SK-N-SH (cell line): ENCODE measurements at regions not wholly inside any gene's neighbourhood (a gene's known extent, or its start where the extent isn't known, plus 50 kb on each side); places are given as distances from the start of the nearest gene placed in this dataset.

Experiments used
- CTCF ChIA-PET: fragments of 300-600, 350-600 bp; formaldehyde crosslinking; extraction: SDS; loops from one replicate; lab custom pipeline; 2021; lab: Yijun Ruan, JAX
- POLR2A ChIA-PET: fragments of 350-600 bp; sonication (Branson Sonifier 250); formaldehyde crosslinking; extraction: SDS; loops from one replicate; lab custom pipeline; 2020; ENCODE audit warnings: antibody characterized with exemption, inconsistent platforms; lab: Yijun Ruan, JAX
- DNase-seq: peaks from one replicate; pipeline ENCODE4 v3.0.0; 2012
- H2AFZ ChIP-seq: fragments of 200-600 bp; sonication (generic); 2 replicates; pipeline ENCODE4 v1.8.1; 2016; ENCODE audit warnings: antibody characterized with exemption, mild to moderate bottlenecking, low read depth
- H3F3A ChIP-seq: fragments of 200-600 bp; sonication (generic); replicated peaks from 2 replicates; pipeline ENCODE3; 2016; ENCODE audit warnings: antibody characterized with exemption, mild to moderate bottlenecking; ENCODE audit not compliant: insufficient read depth
- H3K27ac ChIP-seq, 2 experiments: fragments of 200-500 bp in 1 of 2; fragments of 200-600 bp in 1 of 2; sonication (Bioruptor generic) in 1 of 2; sonication (generic), shearing (Covaris generic) in 1 of 2; 2 replicates each; pipeline versions ENCODE4 v1.5.1 to v1.6.1; 2014 to 2016; ENCODE audit warnings: low read depth in 2 of 2, inconsistent platforms in 1 of 2, low read length in 1 of 2, mild to moderate bottlenecking in 1 of 2, mixed read lengths in 1 of 2
- H3K27me3 ChIP-seq: fragments of 200-600 bp; sonication (generic), shearing (Covaris generic); 2 replicates; pipeline ENCODE4 v1.6.1; 2016; ENCODE audit warnings: mixed run types; ENCODE audit not compliant: insufficient read depth
- H3K36me3 ChIP-seq, 2 experiments: fragments of 200-500 bp in 1 of 2; fragments of 200-600 bp in 1 of 2; sonication (Bioruptor generic) in 1 of 2; sonication (generic) in 1 of 2; replicated peaks in 1 of 2; 2 replicates each; pipeline versions ENCODE3 to v1.5.1; 2014 to 2016; ENCODE audit warnings: low read length in 1 of 2, mild to moderate bottlenecking in 1 of 2; ENCODE audit not compliant: insufficient read depth in 2 of 2, control insufficient read depth in 1 of 2
- H3K4me1 ChIP-seq, 2 experiments: fragments of 200-500 bp in 1 of 2; fragments of 200-600 bp in 1 of 2; sonication (Bioruptor generic) in 1 of 2; sonication (generic), shearing (Covaris generic) in 1 of 2; 2 replicates each; pipeline versions ENCODE4 v1.5.1 to v1.6.1; 2014 to 2016; ENCODE audit warnings: low read depth in 1 of 2, low read length in 1 of 2, mixed run types in 1 of 2; ENCODE audit not compliant: insufficient read depth in 2 of 2, control insufficient read depth in 1 of 2
- H3K4me2 ChIP-seq: fragments of 200-600 bp; sonication (generic), shearing (Covaris generic); 2 replicates; pipeline ENCODE4 v1.6.1; 2017; ENCODE audit warnings: mixed run types
- H3K4me3 ChIP-seq, 2 experiments: fragments of 200-500 bp in 1 of 2; fragments of 200-600 bp in 1 of 2; sonication (Bioruptor generic) in 1 of 2; sonication (generic), shearing (Covaris generic) in 1 of 2; 2 replicates each; pipeline versions ENCODE4 v1.5.1 to v1.8.1; 2014 to 2016; ENCODE audit warnings: low read depth in 2 of 2, inconsistent platforms in 1 of 2, low read length in 1 of 2, mild to moderate bottlenecking in 1 of 2, mixed read lengths in 1 of 2, moderate library complexity in 1 of 2
- H3K79me2 ChIP-seq: fragments of 200-600 bp; sonication (generic); 2 replicates; pipeline ENCODE4 v1.8.1; 2017; ENCODE audit warnings: mild to moderate bottlenecking; ENCODE audit not compliant: insufficient read depth
- H3K9ac ChIP-seq: fragments of 200-600 bp; sonication (generic); 2 replicates; pipeline ENCODE4 v1.6.1; 2017; ENCODE audit warnings: mixed run types
- H3K9me2 ChIP-seq: fragments of 200-600 bp; sonication (generic); 2 replicates; pipeline ENCODE4 v1.6.1; 2017; ENCODE audit warnings: mixed run types
- H3K9me3 ChIP-seq: fragments of 200-600 bp; sonication (generic); 2 replicates; pipeline ENCODE4 v1.6.1; 2017; ENCODE audit warnings: mixed run types, mild to moderate bottlenecking, moderate library complexity
- H4K20me1 ChIP-seq: fragments of 200-600 bp; sonication (generic); 2 replicates; pipeline ENCODE4 v1.6.1; 2017; ENCODE audit warnings: mild to moderate bottlenecking, mixed run types; ENCODE audit not compliant: insufficient read depth
- EP300 ChIP-seq, 2 experiments: IDR thresholded peaks; 2 replicates each; pipeline versions ENCODE4 v1.4.0 to v1.6.1; 2012; ENCODE audit warnings: borderline replicate concordance in 1 of 2, low read depth in 1 of 2, low read length in 1 of 2
- EZH2phosphoT487 ChIP-seq: fragments of 200-600 bp; sonication (generic); IDR thresholded peaks from 2 replicates; pipeline ENCODE4 v1.6.1; 2017; ENCODE audit warnings: low read depth, mixed run types, mild to moderate bottlenecking, antibody characterized with exemption, moderate library complexity, borderline replicate concordance
- FOXM1 ChIP-seq: IDR thresholded peaks from 2 replicates; pipeline ENCODE4 v1.4.0; 2012; ENCODE audit warnings: low read depth, mild to moderate bottlenecking
- MXI1 ChIP-seq: IDR thresholded peaks from 2 replicates; pipeline ENCODE4 v1.6.1; 2012; ENCODE audit warnings: mild to moderate bottlenecking, low read depth, low read length, improper control_type of control experiment
- NRF1 ChIP-seq: IDR thresholded peaks from 2 replicates; pipeline ENCODE4 v1.6.1; 2012; ENCODE audit warnings: low read depth, mild to moderate bottlenecking, low read length
- RAD21 ChIP-seq: IDR thresholded peaks from 2 replicates; pipeline ENCODE4 v1.6.1; 2012; ENCODE audit warnings: mild to moderate bottlenecking, low read length
- RCOR1 ChIP-seq: fragments of 150-350 bp; IDR thresholded peaks from 2 replicates; pipeline ENCODE4 v1.6.1; 2017; ENCODE audit warnings: antibody characterized with exemption, low read length
- RFX5 ChIP-seq: IDR thresholded peaks from 2 replicates; pipeline ENCODE4 v1.6.1; 2012; ENCODE audit warnings: mild to moderate bottlenecking, improper control_type of control experiment, low read length
- RXRA ChIP-seq: IDR thresholded peaks from 2 replicates; pipeline ENCODE4 v1.4.0; 2012; ENCODE audit warnings: low read depth, mild to moderate bottlenecking, borderline replicate concordance
- SIN3A ChIP-seq: IDR thresholded peaks from 2 replicates; pipeline ENCODE4 v1.6.1; 2012; ENCODE audit warnings: low read depth, mild to moderate bottlenecking, low read length, moderate library complexity, borderline replicate concordance
- TAF1 ChIP-seq: IDR thresholded peaks from 2 replicates; pipeline ENCODE4 v1.6.1; 2012; ENCODE audit warnings: low read depth, mild to moderate bottlenecking, low read length, moderate library complexity, borderline replicate concordance
- TCF12 ChIP-seq: IDR thresholded peaks from 2 replicates; pipeline ENCODE4 v1.4.0; 2012
- TEAD4 ChIP-seq: IDR thresholded peaks from 2 replicates; pipeline ENCODE4 v1.4.0; 2012; ENCODE audit warnings: mild to moderate bottlenecking, borderline replicate concordance; ENCODE audit not compliant: insufficient read depth
- USF1 ChIP-seq: IDR thresholded peaks from 2 replicates; pipeline ENCODE4 v1.4.0; 2012; ENCODE audit warnings: low read depth, borderline replicate concordance
- YY1 ChIP-seq: IDR thresholded peaks from 2 replicates; pipeline ENCODE4 v1.4.0; 2012; ENCODE audit warnings: low read depth, mild to moderate bottlenecking
- ZBTB33 ChIP-seq: IDR thresholded peaks from 2 replicates; pipeline ENCODE4 v1.4.0; 2012; ENCODE audit warnings: low read depth, borderline replicate concordance
- WGBS: methylation state at CpG from one replicate; pipeline ENCODE4 v1.1.6; 2017; ENCODE audit warnings: low lambda C conversion rate; 5-methylcytosine and 5-hydroxymethylcytosine counted together

- Histone ChIP-seq H3K9me2 (no peaks in the 10 kb centered on the region), H4K20me1 (no peaks in the 10 kb centered on the region), H3F3A (no peaks in the 10 kb centered on the region), H3K9me3 (no peaks in the 10 kb centered on the region), H3K4me3 (no peak overlapping the region), H2AFZ (no peak overlapping the region), H3K4me1 (no peaks in the 10 kb centered on the region), H3K36me3 (no peaks in the 10 kb centered on the region), H3K9ac (no peak overlapping the region)
- WGBS: 7% methylated on average over 3 of the region's 3 CpGs
- DNase-seq: no peak
- no peak for TF ChIP-seq TAF1
- no peak for TF ChIP-seq FOXM1
- TF ChIP-seq EZH2phosphoT487: no peak
- TF ChIP-seq NRF1: no peak
- no peak for TF ChIP-seq TEAD4
- no peak for TF ChIP-seq SIN3A
- no peak for TF ChIP-seq USF1
- no peak for TF ChIP-seq EP300 (IDR thresholded peaks at IDR 0.05; ENCODE audit: borderline replicate concordance in 1 of 2, low read depth in 1 of 2, low read length in 1 of 2)
- no peak for TF ChIP-seq RAD21
- TF ChIP-seq MXI1: no peak
- no peak for TF ChIP-seq RCOR1
- TF ChIP-seq YY1: no peak
- no peak for TF ChIP-seq RXRA
- TF ChIP-seq ZBTB33: no peak
- TF ChIP-seq TCF12: no peak
- TF ChIP-seq, all 33 proteins: peak for 0
- CTCF ChIA-PET: no interaction called here
- H3K27me3 ChIP-seq: no peaks in the 10 kb centered on the region
- POLR2A ChIA-PET: no interaction called here
- H3K4me2 ChIP-seq: no peak overlapping the region
- H3K27ac ChIP-seq: no peak overlapping the region
- H3K79me2 ChIP-seq: no peaks in the 10 kb centered on the region
These were observed 931.4 kb upstream of the ACVR2A start for GRCh38 chr2:146913476-146913875.

- CTCF ChIA-PET: no interaction called here
- Histone ChIP-seq H3K4me1 (no peaks in the 10 kb centered on the region), H2AFZ (no peak overlapping the region), H3F3A (no peaks in the 10 kb centered on the region), H3K79me2 (no peaks in the 10 kb centered on the region), H3K9ac (no peak overlapping the region), H3K36me3 (no peaks in the 10 kb centered on the region), H3K4me2 (no peak overlapping the region), H3K9me3 (no peaks in the 10 kb centered on the region), H3K4me3 (no peak overlapping the region), H3K9me2 (no peaks in the 10 kb centered on the region), H3K27ac (no peak overlapping the region), H4K20me1 (no peaks in the 10 kb centered on the region), H3K27me3 (no peaks in the 10 kb centered on the region)
- 6% methylated on average over 3 of the region's 3 CpGs for WGBS
- POLR2A ChIA-PET: no interaction called here
- no peak for DNase-seq
- TF ChIP-seq FOXM1 (no peak), EP300 (IDR thresholded peaks at IDR 0.05; ENCODE audit: borderline replicate concordance in 1 of 2, low read depth in 1 of 2, low read length in 1 of 2) (no peak), RFX5 (no peak), RCOR1 (no peak), TAF1 (no peak), EZH2phosphoT487 (no peak)
These were observed 932.3 kb upstream of the ACVR2A start for GRCh38 chr2:146912536-146912935.
